Epithelial cell of proximal tubule (primary cell): ENCODE measurements at regions not wholly inside any gene's neighbourhood (a gene's known extent, or its start where the extent isn't known, plus 50 kb on each side); places are given as distances from the start of the nearest gene placed in this dataset.
"Not testable (repeated sequence)": the region's sequence is repeated elsewhere in the genome, so short reads cannot be mapped to it uniquely, and the experiment has no call there.

ENCODE experiments used
- DNase-seq: peaks from one replicate; pipeline ENCODE4 v3.0.0-alpha.2; 2011; ENCODE audit warnings: low read depth
- H3K4me3 ChIP-seq: 2 replicates; pipeline ENCODE4 v1.5.1; 2011; ENCODE audit warnings: low read depth, mild to moderate bottlenecking, low read length
- TF ChIP-seq, protein P1 (sequence below): conservative IDR thresholded peaks from 2 replicates; pipeline ENCODE4 v1.5.1; 2012; ENCODE audit warnings: low read depth, mild to moderate bottlenecking, low read length

DNA sequence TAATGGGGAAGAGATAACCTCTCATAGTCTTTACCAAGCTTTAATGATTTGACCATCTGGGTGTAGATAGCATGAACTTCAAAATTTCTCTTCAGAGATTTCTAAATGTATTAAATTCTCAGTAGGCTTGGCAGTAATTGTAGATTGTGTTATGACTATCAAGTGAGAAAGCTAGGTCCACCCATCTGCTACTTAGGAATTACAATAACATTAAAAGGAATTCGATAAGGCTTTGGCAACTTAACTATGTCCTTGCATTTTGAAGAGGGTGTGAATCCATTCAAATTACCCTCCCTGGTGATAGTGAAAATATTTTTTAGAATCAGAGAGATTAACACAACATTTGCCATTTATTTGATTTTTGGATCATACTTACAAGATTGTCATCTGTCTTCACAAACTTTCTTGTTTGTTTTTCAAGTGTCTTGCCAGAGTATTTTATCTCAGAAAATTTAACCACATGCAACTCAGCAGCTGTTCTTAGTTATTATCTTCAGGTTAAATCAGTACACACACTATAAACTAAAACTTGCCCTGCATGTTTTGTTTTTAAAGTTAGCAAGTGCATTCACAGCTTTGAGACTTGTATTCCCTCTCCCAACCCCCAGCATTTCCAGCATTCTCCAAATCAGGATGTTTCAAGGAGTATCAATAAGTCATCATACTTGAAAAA, 69.6 kb upstream of the COL8A1 start:
- H3K4me3 ChIP-seq = no peak overlapping the region
- TF ChIP-seq, protein P1, sequence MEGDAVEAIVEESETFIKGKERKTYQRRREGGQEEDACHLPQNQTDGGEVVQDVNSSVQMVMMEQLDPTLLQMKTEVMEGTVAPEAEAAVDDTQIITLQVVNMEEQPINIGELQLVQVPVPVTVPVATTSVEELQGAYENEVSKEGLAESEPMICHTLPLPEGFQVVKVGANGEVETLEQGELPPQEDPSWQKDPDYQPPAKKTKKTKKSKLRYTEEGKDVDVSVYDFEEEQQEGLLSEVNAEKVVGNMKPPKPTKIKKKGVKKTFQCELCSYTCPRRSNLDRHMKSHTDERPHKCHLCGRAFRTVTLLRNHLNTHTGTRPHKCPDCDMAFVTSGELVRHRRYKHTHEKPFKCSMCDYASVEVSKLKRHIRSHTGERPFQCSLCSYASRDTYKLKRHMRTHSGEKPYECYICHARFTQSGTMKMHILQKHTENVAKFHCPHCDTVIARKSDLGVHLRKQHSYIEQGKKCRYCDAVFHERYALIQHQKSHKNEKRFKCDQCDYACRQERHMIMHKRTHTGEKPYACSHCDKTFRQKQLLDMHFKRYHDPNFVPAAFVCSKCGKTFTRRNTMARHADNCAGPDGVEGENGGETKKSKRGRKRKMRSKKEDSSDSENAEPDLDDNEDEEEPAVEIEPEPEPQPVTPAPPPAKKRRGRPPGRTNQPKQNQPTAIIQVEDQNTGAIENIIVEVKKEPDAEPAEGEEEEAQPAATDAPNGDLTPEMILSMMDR = no peak
- no peak for DNase-seq

GRCh38 chr3:99565331-99565730, 73.1 kb upstream of the COL8A1 start:
- no peak for DNase-seq
- no peak overlapping the region for H3K4me3 ChIP-seq
- TF ChIP-seq, protein P1 = no peak

DNA sequence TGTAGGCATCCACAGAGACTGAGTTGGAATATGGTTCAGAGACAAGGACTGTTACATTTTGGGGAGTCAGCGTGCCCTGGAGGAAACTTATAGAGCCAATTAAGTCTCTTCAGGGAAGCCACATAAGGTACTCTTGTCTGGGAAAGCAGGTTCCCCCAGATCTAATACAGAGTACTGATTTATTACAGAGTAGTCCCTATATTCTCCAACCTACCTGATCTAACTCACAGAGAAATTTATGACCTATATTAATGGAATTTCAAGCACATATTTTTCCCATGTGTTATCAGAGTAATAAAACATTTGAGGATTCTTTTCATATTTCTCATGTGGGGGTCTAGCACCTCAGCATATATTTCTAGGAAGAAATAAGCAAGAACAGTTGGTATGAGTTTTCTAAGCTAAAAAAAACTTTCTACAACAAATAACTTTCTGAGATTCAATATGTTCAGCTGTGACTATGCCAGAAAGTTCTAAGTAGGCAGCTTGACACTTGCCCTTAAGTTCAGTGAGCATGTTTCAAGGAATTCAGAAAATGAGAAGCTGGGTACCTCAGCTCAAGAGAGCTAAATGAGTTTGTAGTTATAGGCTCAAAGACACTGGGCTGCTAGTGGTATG, 75.3 kb upstream of the COL8A1 start:
- TF ChIP-seq, protein P1 = no peak
- no peak for DNase-seq

DNA sequence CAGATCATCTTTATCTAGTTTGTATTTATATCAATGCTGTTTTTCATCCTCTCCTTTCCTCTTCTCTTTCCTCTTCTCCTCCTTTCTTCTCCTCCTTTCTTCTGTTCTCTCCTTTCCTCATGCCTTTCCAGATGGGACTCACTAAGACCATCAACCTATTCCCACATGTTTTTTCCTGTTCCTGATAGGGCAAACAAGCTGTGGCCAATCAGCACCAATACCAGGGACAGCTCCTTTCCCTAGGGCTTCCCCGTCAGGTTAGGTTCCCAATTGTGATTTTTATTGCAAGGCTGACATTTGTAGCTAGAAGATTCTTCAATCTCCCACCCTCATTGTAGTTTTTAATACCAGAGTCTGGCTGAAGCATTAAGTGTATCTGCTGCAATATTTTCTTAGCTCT, 76.3 kb upstream of the COL8A1 start:
- no peak overlapping the region for H3K4me3 ChIP-seq
- no peak for DNase-seq
- TF ChIP-seq, protein P1 = no peak

More for the DNA sequence above, 75.3 kb upstream of the COL8A1 start:
- no peak overlapping the region for H3K4me3 ChIP-seq

DNA sequence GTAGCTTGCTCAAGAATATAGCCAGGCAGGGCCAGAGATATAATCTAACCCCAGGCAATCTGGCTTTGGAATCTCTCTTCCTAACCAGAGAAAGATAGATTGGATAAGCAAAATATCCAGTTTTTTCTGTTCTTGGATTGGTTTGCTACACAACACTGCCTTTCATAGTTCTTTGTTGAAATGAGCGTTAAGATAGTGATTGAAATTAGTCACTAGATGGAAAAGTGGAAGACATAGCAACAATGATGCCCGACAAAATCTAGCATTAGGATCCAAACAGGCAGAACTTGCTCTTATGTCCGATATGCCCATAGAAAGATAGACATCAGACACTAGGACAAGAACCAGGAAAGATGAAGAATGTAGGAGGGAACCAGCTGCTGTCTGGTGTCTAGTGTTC, 77.3 kb upstream of the COL8A1 start:
- TF ChIP-seq, protein P1 = no peak
- H3K4me3 ChIP-seq = no peak overlapping the region
- DNase-seq = no peak

- no peak for DNase-seq
- H3K4me3 ChIP-seq = no peak overlapping the region
Observed at GRCh38 chr3:99559196-99559595, 79.2 kb upstream of the COL8A1 start.

GRCh38 chr3:99555885-99556284, 82.5 kb upstream of the COL8A1 start:
- H3K4me3 ChIP-seq, DNase-seq: not testable (repeated sequence)

More at GRCh38 chr3:99559196-99559595, 79.2 kb upstream of the COL8A1 start:
- TF ChIP-seq, protein P1 = no peak
